ENCODE measurements at regions not wholly inside any gene's neighbourhood (a gene's known extent, or its start where the extent isn't known, plus 50 kb on each side); places are given as distances from the start of the nearest gene placed in this dataset.

- TF ChIP-seq POLR2A (IDR thresholded peaks at IDR 0.05): no peak
- TF ChIP-seq CTCF (IDR thresholded peaks at IDR 0.05): no peak
Measured at GRCh38 chrX:109848461-109849050, 115.5 kb upstream of the ACSL4 start.
